ENCODE measurements at regions not wholly inside any gene's neighbourhood (a gene's known extent, or its start where the extent isn't known, plus 50 kb on each side); places are given as distances from the start of the nearest gene placed in this dataset.

GRCh38 chr13:105327581-105328126 is 1207.8 kb downstream of the EFNB2 start:
- Mint-ChIP-seq H3K9me3 (ENCODE audit: low read depth) (peaks cover 4% of the 10 kb centered on the region), H3K27me3 (no peaks in the 10 kb centered on the region), H3K4me3 (no peak overlapping the region), H3K36me3 (no peaks in the 10 kb centered on the region), H3K27ac (no peak overlapping the region), H3K4me1 (ENCODE audit: low read depth) (peaks cover 2% of the 10 kb centered on the region)

GRCh38 chr13:105319875-105320274 is 1215.6 kb downstream of the EFNB2 start:
- H3K4me3 Mint-ChIP-seq, result no peak overlapping the region
- no peak overlapping the region for H3K27ac Mint-ChIP-seq
- H3K9me3 Mint-ChIP-seq (ENCODE audit: low read depth), result no peaks in the 10 kb centered on the region
- H3K36me3 Mint-ChIP-seq, result no peaks in the 10 kb centered on the region
- no peaks in the 10 kb centered on the region for H3K27me3 Mint-ChIP-seq
- H3K4me1 Mint-ChIP-seq (ENCODE audit: low read depth), result no peaks in the 10 kb centered on the region

- no peaks in the 10 kb centered on the region for H3K36me3 Mint-ChIP-seq
- H3K9me3 Mint-ChIP-seq (ENCODE audit: low read depth), result no peaks in the 10 kb centered on the region
- H3K27me3 Mint-ChIP-seq, result no peaks in the 10 kb centered on the region
- H3K4me1 Mint-ChIP-seq (ENCODE audit: low read depth), result no peaks in the 10 kb centered on the region
- H3K27ac Mint-ChIP-seq, result no peak overlapping the region
- H3K4me3 Mint-ChIP-seq, result no peak overlapping the region
These were observed 1218.7 kb downstream of the EFNB2 start for GRCh38 chr13:105316731-105317130.

DNA sequence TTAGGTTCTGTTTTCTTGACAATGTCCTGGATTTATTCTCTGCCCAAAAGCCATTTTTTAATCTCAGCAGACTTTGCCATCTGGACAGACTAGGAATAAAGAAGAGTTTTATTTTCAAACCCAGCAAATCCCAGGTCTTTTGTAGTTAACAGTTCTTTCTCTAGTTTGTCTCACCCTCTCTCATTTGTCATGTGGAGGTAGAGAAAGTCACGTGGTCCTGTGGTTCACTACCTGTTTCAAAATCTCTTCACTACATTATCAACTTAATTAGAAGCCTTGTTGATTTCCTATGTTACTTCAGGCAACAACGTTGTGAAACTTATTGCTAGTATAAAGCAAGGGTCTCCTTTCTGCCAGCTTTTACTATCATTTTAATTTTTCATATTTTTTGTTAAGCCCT is 1222.6 kb downstream of the EFNB2 start:
- Mint-ChIP-seq H3K27me3 (no peaks in the 10 kb centered on the region), H3K9me3 (ENCODE audit: low read depth) (no peaks in the 10 kb centered on the region), H3K36me3 (no peaks in the 10 kb centered on the region), H3K4me1 (ENCODE audit: low read depth) (no peaks in the 10 kb centered on the region), H3K27ac (no peak overlapping the region), H3K4me3 (no peak overlapping the region)

- Mint-ChIP-seq H3K36me3 (no peaks in the 10 kb centered on the region), H3K9me3 (ENCODE audit: low read depth) (no peaks in the 10 kb centered on the region), H3K27me3 (no peaks in the 10 kb centered on the region), H3K4me1 (ENCODE audit: low read depth) (no peaks in the 10 kb centered on the region), H3K4me3 (no peak overlapping the region), H3K27ac (no peak overlapping the region)
These were observed 1224.4 kb downstream of the EFNB2 start for GRCh38 chr13:105311094-105311493.

GRCh38 chr13:105307776-105308175 is 1227.7 kb downstream of the EFNB2 start:
- no peaks in the 10 kb centered on the region for H3K36me3 Mint-ChIP-seq
- H3K9me3 Mint-ChIP-seq (ENCODE audit: low read depth), result no peaks in the 10 kb centered on the region
- H3K4me3 Mint-ChIP-seq, result no peak overlapping the region
- no peaks in the 10 kb centered on the region for H3K27me3 Mint-ChIP-seq
- H3K27ac Mint-ChIP-seq, result no peak overlapping the region
- H3K4me1 Mint-ChIP-seq (ENCODE audit: low read depth), result no peaks in the 10 kb centered on the region

DNA sequence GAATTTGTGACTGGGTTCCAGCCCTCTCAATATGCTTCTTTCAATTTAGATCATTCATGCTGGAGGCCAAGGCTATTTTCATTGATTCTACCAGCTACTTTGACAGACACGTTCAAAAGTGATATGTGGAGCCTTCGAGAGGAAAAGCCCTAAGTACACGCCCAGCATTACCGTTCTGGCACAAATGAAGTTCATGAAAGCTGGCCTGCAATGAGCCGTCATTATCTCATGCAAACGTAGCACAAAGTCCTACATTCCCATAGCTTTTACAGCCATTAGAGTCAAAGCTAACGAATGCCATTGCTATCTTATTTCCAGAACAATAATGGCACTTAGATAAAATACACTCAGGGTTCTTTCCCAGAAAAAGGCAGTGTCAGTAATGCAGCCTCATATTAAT is 1237.6 kb downstream of the EFNB2 start:
- Mint-ChIP-seq H3K4me3 (no peak overlapping the region), H3K27ac (no peak overlapping the region), H3K36me3 (no peaks in the 10 kb centered on the region), H3K4me1 (ENCODE audit: low read depth) (no peaks in the 10 kb centered on the region), H3K9me3 (ENCODE audit: low read depth) (peaks cover 4% of the 10 kb centered on the region), H3K27me3 (no peaks in the 10 kb centered on the region)

DNA sequence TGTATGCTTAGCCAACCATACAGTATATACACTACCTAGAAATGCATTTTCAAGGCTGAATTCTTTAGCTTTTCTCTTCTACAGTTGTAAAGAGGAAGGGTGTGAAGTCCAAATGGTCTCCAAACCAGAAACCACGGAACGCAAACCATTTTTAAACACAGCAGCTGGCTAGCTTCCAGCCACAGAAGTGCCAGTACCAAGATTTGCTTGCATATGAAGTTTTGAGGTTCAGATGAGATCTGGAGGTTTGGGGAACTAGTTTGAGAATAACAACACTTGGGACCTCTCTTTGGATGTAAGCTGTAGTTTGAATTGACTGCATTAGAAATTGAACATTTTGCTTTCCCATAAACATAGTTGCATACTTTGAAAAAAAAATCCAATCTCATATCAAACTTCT is 1243.5 kb downstream of the EFNB2 start:
- no peaks in the 10 kb centered on the region for H3K36me3 Mint-ChIP-seq
- no peak overlapping the region for H3K4me3 Mint-ChIP-seq
- H3K27me3 Mint-ChIP-seq, result no peaks in the 10 kb centered on the region
- H3K9me3 Mint-ChIP-seq (ENCODE audit: low read depth), result peaks cover 4% of the 10 kb centered on the region
- no peaks in the 10 kb centered on the region for H3K4me1 Mint-ChIP-seq (ENCODE audit: low read depth)
- H3K27ac Mint-ChIP-seq, result no peak overlapping the region

DNA sequence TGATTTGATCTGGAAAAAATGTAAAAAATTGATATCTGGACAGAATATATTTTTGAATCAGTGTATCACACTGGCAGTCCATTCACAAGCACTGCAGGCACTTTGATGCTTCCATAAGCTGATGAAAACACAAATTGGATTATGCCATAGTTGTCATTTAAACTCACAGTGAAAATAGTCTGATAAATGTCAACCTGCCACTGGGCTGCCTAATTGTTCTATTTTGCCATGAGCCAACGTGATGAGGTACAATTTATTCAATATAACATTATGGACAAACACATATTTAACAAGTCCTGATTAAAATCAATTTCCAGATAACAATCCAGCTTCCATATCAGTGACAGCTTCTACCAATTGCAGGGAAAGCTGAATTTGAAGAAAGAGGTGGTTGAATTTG is 1244.9 kb downstream of the EFNB2 start:
- H3K4me3 Mint-ChIP-seq, result no peak overlapping the region
- H3K36me3 Mint-ChIP-seq, result no peaks in the 10 kb centered on the region
- no peaks in the 10 kb centered on the region for H3K27me3 Mint-ChIP-seq
- H3K27ac Mint-ChIP-seq, result no peak overlapping the region
- peaks cover 2% of the 10 kb centered on the region for H3K9me3 Mint-ChIP-seq (ENCODE audit: low read depth)
- H3K4me1 Mint-ChIP-seq (ENCODE audit: low read depth), result no peaks in the 10 kb centered on the region

DNA sequence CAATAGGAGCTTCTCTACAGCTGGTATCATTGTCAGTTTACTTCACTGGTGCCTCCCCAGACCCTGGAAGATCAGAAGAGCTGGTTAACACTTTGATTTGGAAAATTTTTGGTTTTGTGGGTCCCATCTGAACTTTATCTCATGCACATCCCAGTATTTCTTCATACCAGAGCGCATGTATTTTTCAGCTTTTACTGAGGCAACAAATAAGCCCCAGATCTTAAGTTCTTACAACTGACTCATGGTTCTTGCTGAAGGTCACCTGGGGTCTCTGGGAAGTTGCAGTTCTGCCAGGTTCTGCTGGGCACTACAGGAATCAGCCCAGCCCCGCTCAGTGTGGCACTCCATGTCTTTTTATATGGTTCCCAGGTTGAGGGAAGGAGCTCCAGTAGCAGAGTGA is 1249.9 kb downstream of the EFNB2 start:
- H3K36me3 Mint-ChIP-seq, result no peaks in the 10 kb centered on the region
- H3K27ac Mint-ChIP-seq, result no peak overlapping the region
- no peaks in the 10 kb centered on the region for H3K27me3 Mint-ChIP-seq
- no peaks in the 10 kb centered on the region for H3K4me1 Mint-ChIP-seq (ENCODE audit: low read depth)
- no peak overlapping the region for H3K4me3 Mint-ChIP-seq
- no peaks in the 10 kb centered on the region for H3K9me3 Mint-ChIP-seq (ENCODE audit: low read depth)

DNA sequence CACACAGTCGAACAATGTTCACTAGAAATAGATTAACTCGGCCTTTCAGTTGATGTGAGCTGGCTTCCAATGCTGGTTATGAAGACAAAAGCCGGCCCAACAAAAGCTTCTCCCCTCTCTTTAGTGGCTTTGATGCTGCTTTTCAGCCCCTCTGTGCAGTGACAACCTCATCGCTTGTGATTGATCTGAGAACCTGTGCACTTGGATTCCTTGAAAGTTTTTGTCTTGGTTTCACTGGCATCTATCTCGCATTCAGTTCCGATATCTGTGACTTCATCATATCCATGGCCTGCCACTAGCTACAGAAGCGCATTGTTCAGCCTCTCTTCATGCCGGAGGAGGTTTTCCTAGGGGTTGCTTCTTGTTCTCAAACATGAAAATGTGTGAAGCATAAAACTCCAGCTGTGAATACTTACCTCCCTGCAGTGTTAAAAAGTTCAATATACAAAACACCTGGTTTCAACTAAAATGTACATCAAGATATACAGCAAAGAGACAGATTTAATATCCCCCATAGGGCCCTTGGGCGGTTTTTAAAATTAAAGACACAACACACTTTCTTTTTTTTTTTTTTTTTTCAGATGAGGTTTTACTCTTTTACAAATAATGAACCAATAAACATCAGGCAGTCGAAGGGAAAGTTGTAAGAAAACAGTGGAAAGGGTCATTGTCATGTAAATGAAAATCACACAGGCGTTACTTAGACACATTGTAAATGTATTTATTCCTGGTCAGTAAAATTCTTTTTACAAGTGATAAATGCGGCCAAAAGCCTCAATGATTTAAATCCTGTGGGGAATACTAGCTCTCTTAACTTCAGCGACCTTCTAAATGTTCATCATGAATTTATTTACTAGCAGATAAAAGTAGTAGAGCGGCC is 1252.8 kb downstream of the EFNB2 start:
- Mint-ChIP-seq H3K27me3 (no peaks in the 10 kb centered on the region), H3K36me3 (no peaks in the 10 kb centered on the region), H3K4me3 (no peak overlapping the region), H3K27ac (no peak overlapping the region), H3K9me3 (ENCODE audit: low read depth) (no peaks in the 10 kb centered on the region), H3K4me1 (ENCODE audit: low read depth) (no peaks in the 10 kb centered on the region)

- Mint-ChIP-seq H3K4me3 (no peak overlapping the region), H3K9me3 (ENCODE audit: low read depth) (no peaks in the 10 kb centered on the region), H3K27ac (no peak overlapping the region), H3K4me1 (ENCODE audit: low read depth) (no peaks in the 10 kb centered on the region), H3K36me3 (no peaks in the 10 kb centered on the region), H3K27me3 (peaks cover 3% of the 10 kb centered on the region)
These were observed 1256.5 kb downstream of the EFNB2 start for GRCh38 chr13:105278943-105279381.

- H3K4me3 Mint-ChIP-seq, result no peak overlapping the region
These were observed 1258.9 kb downstream of the EFNB2 start for GRCh38 chr13:105276571-105276970.

DNA sequence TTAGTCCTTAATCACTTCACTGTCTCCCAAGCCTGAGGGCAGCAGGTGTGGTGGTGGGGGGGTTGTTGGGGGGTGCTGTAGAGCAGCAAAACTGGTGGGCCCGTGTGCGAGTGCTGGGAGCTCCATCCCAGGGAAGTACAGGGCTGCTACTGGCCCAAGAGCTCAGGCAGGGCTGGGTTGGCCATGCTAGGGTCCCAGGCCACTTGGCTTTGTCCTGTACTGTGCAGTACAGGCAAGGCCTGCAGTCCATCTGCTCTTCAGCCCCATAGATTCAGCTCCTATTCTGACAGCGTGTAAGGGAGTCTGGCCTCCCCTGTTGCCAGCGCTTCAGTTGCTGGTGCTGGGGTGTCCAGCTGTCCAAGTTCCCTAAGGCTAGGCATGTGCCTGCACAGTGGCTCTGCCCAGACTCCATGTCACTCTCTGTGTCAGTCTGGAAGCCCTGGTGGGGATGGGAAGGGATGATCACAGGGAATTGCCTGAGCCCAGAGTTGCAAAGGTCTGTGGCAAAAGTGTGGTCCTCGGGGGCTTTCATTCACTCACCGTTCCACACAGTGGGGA is 1261.7 kb downstream of the EFNB2 start:
- H3K4me1 Mint-ChIP-seq (ENCODE audit: low read depth), result no peaks in the 10 kb centered on the region
- no peaks in the 10 kb centered on the region for H3K36me3 Mint-ChIP-seq
- no peak overlapping the region for H3K27ac Mint-ChIP-seq

More at GRCh38 chr13:105276571-105276970, 1258.9 kb downstream of the EFNB2 start:
- Mint-ChIP-seq H3K36me3 (no peaks in the 10 kb centered on the region), H3K4me1 (ENCODE audit: low read depth) (no peaks in the 10 kb centered on the region), H3K9me3 (ENCODE audit: low read depth) (no peaks in the 10 kb centered on the region), H3K27me3 (peaks cover 3% of the 10 kb centered on the region), H3K27ac (no peak overlapping the region)

More for the DNA sequence above, 1261.7 kb downstream of the EFNB2 start:
- Mint-ChIP-seq H3K9me3 (ENCODE audit: low read depth) (no peaks in the 10 kb centered on the region), H3K27me3 (peaks cover 3% of the 10 kb centered on the region), H3K4me3 (no peak overlapping the region)
